ENCODE measurements at regions not wholly inside any gene's neighbourhood (a gene's known extent, or its start where the extent isn't known, plus 50 kb on each side); places are given as distances from the start of the nearest gene placed in this dataset.

- intact Hi-C loops (cut with micrococcal nuclease), result no loop called here
- H3K4me1 Mint-ChIP-seq (ENCODE audit: insufficient read depth, unreplicated experiment), result peaks cover 4% of the 10 kb centered on the region
- no peak overlapping the region for H3K4me3 Mint-ChIP-seq (ENCODE audit: unreplicated experiment)
- H3K9me3 Mint-ChIP-seq (ENCODE audit: unreplicated experiment), result no peaks in the 10 kb centered on the region
- no peaks in the 10 kb centered on the region for H3K27me3 Mint-ChIP-seq (ENCODE audit: insufficient read depth, unreplicated experiment)
- no peak overlapping the region for H3K27ac Mint-ChIP-seq (ENCODE audit: low read depth, unreplicated experiment)
- no TSS peak for BruUV-seq (replicated peaks)
- no peak for TF ChIP-seq CTCF (IDR thresholded peaks at IDR 0.05; ENCODE audit: unreplicated experiment)
- no peak for DNase-seq (ENCODE audit: unreplicated experiment)
- H3K36me3 Mint-ChIP-seq (ENCODE audit: insufficient read depth, unreplicated experiment), result no peaks in the 10 kb centered on the region
- ChIA-PET POLR2A (no interaction called here), CTCF (interaction anchor here (0.7 kb wide), 1 partner anchor 1742 kb away, joined by 3 read pairs; no protein-coding TSS in a partner anchor)
Observed at GRCh38 chr2:193946806-193947205, 1710.2 kb upstream of the SLC39A10 start.

- no peak for TF ChIP-seq CTCF (IDR thresholded peaks at IDR 0.05; ENCODE audit: unreplicated experiment)
- BruUV-seq (replicated peaks), result no TSS peak
- H3K9me3 Mint-ChIP-seq (ENCODE audit: unreplicated experiment), result no peaks in the 10 kb centered on the region
- CTCF ChIA-PET, result interaction anchor here (0.9 kb wide), 1 partner anchor 20 kb away, joined by 3 read pairs; no protein-coding TSS in a partner anchor
- H3K4me3 Mint-ChIP-seq (ENCODE audit: unreplicated experiment), result no peak overlapping the region
- POLR2A ChIA-PET, result no interaction called here
- intact Hi-C loops (cut with micrococcal nuclease), result no loop called here
- no peak overlapping the region for H3K27ac Mint-ChIP-seq (ENCODE audit: low read depth, unreplicated experiment)
- no peaks in the 10 kb centered on the region for H3K27me3 Mint-ChIP-seq (ENCODE audit: insufficient read depth, unreplicated experiment)
- H3K4me1 Mint-ChIP-seq (ENCODE audit: insufficient read depth, unreplicated experiment), result peaks cover 4% of the 10 kb centered on the region
- no peak for DNase-seq (ENCODE audit: unreplicated experiment)
- H3K36me3 Mint-ChIP-seq (ENCODE audit: insufficient read depth, unreplicated experiment), result no peaks in the 10 kb centered on the region
Observed at GRCh38 chr2:193943406-193943960, 1713.5 kb upstream of the SLC39A10 start.

DNA sequence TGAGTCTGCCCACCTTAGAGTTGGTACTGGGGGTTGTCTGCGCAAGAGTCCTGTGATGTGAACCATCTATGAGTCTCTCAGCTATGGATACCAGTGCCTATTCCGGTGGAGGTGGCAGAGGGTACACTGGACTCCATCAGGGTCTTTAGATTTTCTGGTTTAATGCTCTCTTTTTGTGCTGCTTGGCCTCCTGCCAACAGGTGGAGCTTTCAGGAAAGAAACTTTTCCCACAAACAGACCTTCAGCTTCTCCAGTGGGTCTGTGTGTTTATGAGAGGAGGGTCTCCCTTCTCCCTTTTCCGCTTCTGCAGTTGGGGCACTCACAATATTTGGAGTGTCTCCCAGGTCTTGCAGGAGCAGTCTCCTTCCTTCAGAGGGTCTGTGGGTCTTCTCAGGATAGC lies 1721.9 kb upstream of the SLC39A10 start:
- BruUV-seq (replicated peaks), result no TSS peak
- Mint-ChIP-seq H3K9me3 (ENCODE audit: unreplicated experiment) (no peaks in the 10 kb centered on the region), H3K36me3 (ENCODE audit: insufficient read depth, unreplicated experiment) (no peaks in the 10 kb centered on the region), H3K27ac (ENCODE audit: low read depth, unreplicated experiment) (no peak overlapping the region), H3K4me1 (ENCODE audit: insufficient read depth, unreplicated experiment) (no peaks in the 10 kb centered on the region), H3K27me3 (ENCODE audit: insufficient read depth, unreplicated experiment) (no peaks in the 10 kb centered on the region), H3K4me3 (ENCODE audit: unreplicated experiment) (no peak overlapping the region)
- TF ChIP-seq CTCF (IDR thresholded peaks at IDR 0.05; ENCODE audit: unreplicated experiment), result no peak
- CTCF ChIA-PET, result interaction anchor here (0.6 kb wide), 1 partner anchor 319 kb away, joined by 3 read pairs; no protein-coding TSS in a partner anchor
- POLR2A ChIA-PET, result interaction anchor here (0.6 kb wide), 1 partner anchor 142 kb away, joined by 4 read pairs; no protein-coding TSS in a partner anchor
- intact Hi-C loops (cut with micrococcal nuclease), result no loop called here
- no peak for DNase-seq (ENCODE audit: unreplicated experiment)

DNA sequence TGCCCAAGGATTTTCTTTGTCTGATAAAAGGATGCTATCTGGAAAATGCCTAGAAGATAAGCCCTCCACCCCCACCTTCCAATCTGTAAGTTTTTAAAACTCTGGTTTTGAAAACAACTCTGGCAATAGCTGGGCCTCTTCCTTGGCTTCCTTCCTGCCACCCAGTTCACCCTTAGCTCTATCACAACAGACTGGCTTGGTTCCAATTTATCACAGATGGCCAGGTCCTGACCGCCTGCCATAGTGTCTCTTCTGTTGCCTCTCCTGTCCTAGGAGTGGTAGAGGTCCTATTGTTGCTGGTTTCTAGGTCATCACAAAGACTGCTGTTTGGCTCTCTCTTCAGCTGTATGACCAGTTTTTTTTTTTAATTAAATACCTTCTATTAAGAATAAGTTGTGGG lies 1727.9 kb upstream of the SLC39A10 start:
- Mint-ChIP-seq H3K36me3 (ENCODE audit: insufficient read depth, unreplicated experiment) (no peaks in the 10 kb centered on the region), H3K27me3 (ENCODE audit: insufficient read depth, unreplicated experiment) (no peaks in the 10 kb centered on the region)
- POLR2A ChIA-PET, result no interaction called here

More for the DNA sequence above, 1727.9 kb upstream of the SLC39A10 start:
- CTCF ChIA-PET, result interaction anchor here (0.6 to 0.8 kb wide), 3 partner anchors 106 to 1390 kb away, joined by 3 read pairs; no protein-coding TSS in a partner anchor
- DNase-seq (ENCODE audit: unreplicated experiment), result no peak
- BruUV-seq (replicated peaks), result no TSS peak
- intact Hi-C loops (cut with micrococcal nuclease), result no loop called here
- no peak overlapping the region for H3K27ac Mint-ChIP-seq (ENCODE audit: low read depth, unreplicated experiment)
- H3K4me1 Mint-ChIP-seq (ENCODE audit: insufficient read depth, unreplicated experiment), result no peaks in the 10 kb centered on the region
- no peaks in the 10 kb centered on the region for H3K9me3 Mint-ChIP-seq (ENCODE audit: unreplicated experiment)
- H3K4me3 Mint-ChIP-seq (ENCODE audit: unreplicated experiment), result no peak overlapping the region
- no peak for TF ChIP-seq CTCF (IDR thresholded peaks at IDR 0.05; ENCODE audit: unreplicated experiment)
